ENCODE measurements at regions not wholly inside any gene's neighbourhood (a gene's known extent, or its start where the extent isn't known, plus 50 kb on each side); places are given as distances from the start of the nearest gene placed in this dataset.

DNA sequence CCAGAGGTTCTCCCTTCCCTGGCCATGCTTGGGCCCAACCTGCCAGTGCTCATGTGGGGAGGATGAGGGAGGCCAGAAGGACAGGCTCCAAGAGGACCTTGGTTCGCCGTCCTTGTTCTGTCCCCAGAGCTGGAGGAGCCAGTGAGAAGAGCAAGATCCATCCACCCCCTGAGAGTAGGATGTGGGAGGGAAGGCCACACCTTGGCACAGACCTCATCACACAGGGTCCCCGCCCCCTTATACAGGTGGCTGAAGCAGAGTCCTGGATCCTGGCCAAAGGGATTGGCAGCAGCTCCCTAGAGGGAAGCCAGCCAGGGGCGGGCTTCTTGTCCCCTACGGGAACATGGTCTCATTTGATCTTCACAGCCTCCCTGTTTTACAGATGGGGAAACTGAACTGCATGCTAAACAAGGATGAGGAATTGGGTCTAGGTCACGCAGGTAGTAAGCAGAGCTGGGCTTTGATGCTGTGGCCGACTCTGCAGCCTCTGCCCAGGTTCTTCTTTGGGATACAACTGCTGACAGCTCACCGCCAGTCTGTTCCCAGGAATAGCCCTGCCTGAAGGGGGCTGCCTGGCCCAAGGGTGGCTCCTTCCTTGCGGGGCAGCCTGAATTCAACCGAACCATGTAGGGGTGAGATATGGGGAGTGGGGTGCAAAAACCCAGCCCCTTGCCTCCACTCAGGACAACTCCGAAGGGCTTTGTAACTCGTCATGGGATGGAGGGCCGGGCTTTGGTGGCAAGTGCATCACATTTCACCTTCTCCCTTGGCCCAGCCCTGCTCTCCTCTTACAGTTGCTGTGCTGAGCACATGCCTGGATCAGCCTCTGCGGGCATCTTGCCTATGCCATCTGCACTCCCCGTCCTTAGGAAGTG lies 62.2 kb upstream of the KDM7A start:
- TF ChIP-seq, protein P1, sequence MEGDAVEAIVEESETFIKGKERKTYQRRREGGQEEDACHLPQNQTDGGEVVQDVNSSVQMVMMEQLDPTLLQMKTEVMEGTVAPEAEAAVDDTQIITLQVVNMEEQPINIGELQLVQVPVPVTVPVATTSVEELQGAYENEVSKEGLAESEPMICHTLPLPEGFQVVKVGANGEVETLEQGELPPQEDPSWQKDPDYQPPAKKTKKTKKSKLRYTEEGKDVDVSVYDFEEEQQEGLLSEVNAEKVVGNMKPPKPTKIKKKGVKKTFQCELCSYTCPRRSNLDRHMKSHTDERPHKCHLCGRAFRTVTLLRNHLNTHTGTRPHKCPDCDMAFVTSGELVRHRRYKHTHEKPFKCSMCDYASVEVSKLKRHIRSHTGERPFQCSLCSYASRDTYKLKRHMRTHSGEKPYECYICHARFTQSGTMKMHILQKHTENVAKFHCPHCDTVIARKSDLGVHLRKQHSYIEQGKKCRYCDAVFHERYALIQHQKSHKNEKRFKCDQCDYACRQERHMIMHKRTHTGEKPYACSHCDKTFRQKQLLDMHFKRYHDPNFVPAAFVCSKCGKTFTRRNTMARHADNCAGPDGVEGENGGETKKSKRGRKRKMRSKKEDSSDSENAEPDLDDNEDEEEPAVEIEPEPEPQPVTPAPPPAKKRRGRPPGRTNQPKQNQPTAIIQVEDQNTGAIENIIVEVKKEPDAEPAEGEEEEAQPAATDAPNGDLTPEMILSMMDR (conservative IDR thresholded peaks at IDR 0.05; ENCODE audit: low read depth, low read length) = no peak
- Histone ChIP-seq H3K36me3 (ENCODE audit: insufficient read depth) (no peaks in the 10 kb centered on the region), H3K4me2 (no peak overlapping the region), H4K20me1 (ENCODE audit: insufficient read depth) (no peaks in the 10 kb centered on the region), H3K4me1 (ENCODE audit: low read depth, poor library complexity, severe bottlenecking) (peaks cover 18% of the 10 kb centered on the region), H2AFZ (ENCODE audit: low read depth) (no peak overlapping the region), H3K79me2 (ENCODE audit: insufficient read depth, low read depth) (no peaks in the 10 kb centered on the region), H3K9ac (no peak overlapping the region), H3K27me3 (ENCODE audit: insufficient read depth, low read depth) (peaks cover 46% of the 10 kb centered on the region; the same call in 1 of the 2 replicates), H3K27ac (no peak overlapping the region), H3K4me3 (IDR thresholded peaks at IDR 0.05; ENCODE audit: insufficient read depth, low read depth, low read length) (no peak overlapping the region)

DNA sequence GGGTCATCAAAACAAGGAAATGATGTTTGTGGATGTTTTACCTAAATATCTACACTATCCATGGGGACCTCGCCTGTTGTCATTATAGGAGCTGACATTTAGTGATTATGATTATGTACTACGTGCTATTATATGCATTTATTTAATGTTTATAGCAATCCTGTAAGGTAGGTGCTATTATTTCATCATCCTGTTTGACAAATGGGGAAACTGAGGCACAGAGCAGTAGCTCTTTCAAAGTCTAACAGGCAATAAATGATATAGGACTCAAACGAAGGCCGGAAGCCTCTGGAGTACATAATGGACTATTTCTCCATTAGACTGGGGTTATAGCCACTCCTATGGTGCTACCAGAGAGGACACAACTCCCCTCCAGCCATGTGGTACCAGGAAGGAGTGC lies 60.6 kb upstream of the KDM7A start:
- Histone ChIP-seq H3K4me2 (no peak overlapping the region), H3K4me3 (IDR thresholded peaks at IDR 0.05; ENCODE audit: insufficient read depth, low read depth, low read length) (no peak overlapping the region), H2AFZ (ENCODE audit: low read depth) (no peak overlapping the region), H3K9ac (no peak overlapping the region), H3K27ac (no peak overlapping the region), H3K36me3 (ENCODE audit: insufficient read depth) (no peaks in the 10 kb centered on the region), H4K20me1 (ENCODE audit: insufficient read depth) (no peaks in the 10 kb centered on the region), H3K4me1 (ENCODE audit: low read depth, poor library complexity, severe bottlenecking) (peaks cover 5% of the 10 kb centered on the region), H3K79me2 (ENCODE audit: insufficient read depth, low read depth) (no peaks in the 10 kb centered on the region), H3K27me3 (ENCODE audit: insufficient read depth, low read depth) (peaks cover 44% of the 10 kb centered on the region; the same call in 1 of the 2 replicates)
- TF ChIP-seq, protein P1 (conservative IDR thresholded peaks at IDR 0.05; ENCODE audit: low read depth, low read length) = no peak

DNA sequence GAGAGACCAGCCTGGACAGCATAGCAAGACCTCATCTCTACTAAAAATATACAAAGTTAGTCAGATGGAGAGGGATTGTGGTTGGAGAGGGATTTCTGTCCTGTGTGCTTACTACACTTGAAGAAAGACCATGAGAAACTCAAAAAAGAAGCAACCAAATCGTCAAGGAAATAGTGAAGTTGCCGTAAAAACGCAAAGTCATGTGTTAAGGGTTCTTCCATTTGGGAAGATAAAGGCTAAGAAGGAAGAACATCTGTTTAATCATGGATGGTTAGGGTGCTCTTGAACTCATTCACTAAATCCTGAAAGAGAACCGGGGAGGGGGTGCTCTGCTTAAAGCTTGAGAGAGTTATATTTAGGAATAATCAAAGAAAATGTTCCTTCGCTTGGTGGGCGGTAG lies 59.8 kb upstream of the KDM7A start:
- H3K27ac ChIP-seq = no peak overlapping the region
- no peaks in the 10 kb centered on the region for H3K79me2 ChIP-seq (ENCODE audit: insufficient read depth, low read depth)
- no peak overlapping the region for H3K4me3 ChIP-seq (IDR thresholded peaks at IDR 0.05; ENCODE audit: insufficient read depth, low read depth, low read length)
- H2AFZ ChIP-seq (ENCODE audit: low read depth) = no peak overlapping the region
- no peaks in the 10 kb centered on the region for H4K20me1 ChIP-seq (ENCODE audit: insufficient read depth)
- H3K9ac ChIP-seq = no peak overlapping the region
- peaks cover 46% of the 10 kb centered on the region; the same call in 1 of the 2 replicates for H3K27me3 ChIP-seq (ENCODE audit: insufficient read depth, low read depth)
- TF ChIP-seq, protein P1 (conservative IDR thresholded peaks at IDR 0.05; ENCODE audit: low read depth, low read length) = no peak
- H3K4me2 ChIP-seq = no peak overlapping the region
- H3K36me3 ChIP-seq (ENCODE audit: insufficient read depth) = no peaks in the 10 kb centered on the region
- peaks cover 4% of the 10 kb centered on the region for H3K4me1 ChIP-seq (ENCODE audit: low read depth, poor library complexity, severe bottlenecking)

DNA sequence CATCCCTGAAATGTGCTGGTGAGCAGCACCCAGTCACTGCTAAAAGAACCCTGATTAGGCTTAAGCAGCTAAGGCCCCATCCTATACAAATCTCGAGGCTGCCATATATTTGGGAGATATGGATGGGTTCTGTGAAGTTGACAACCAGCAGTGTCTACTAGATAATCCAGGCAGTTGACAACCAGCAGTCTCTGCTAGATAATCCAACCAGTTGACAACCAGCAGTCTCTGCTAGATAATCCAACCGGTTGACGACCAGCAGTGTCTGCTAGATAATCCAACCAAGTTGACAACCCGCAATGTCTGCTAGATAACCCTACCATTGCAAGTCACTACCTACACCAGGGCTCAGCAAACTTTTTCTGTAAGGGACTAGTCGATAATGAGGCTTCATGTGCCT lies 58.3 kb upstream of the KDM7A start:
- H3K4me1 ChIP-seq (ENCODE audit: low read depth, poor library complexity, severe bottlenecking) = peaks cover 6% of the 10 kb centered on the region
- H3K27ac ChIP-seq = no peak overlapping the region
- no peaks in the 10 kb centered on the region for H4K20me1 ChIP-seq (ENCODE audit: insufficient read depth)

More for the DNA sequence above, 58.3 kb upstream of the KDM7A start:
- H3K79me2 ChIP-seq (ENCODE audit: insufficient read depth, low read depth) = no peaks in the 10 kb centered on the region
- no peaks in the 10 kb centered on the region for H3K36me3 ChIP-seq (ENCODE audit: insufficient read depth)
- TF ChIP-seq, protein P1 (conservative IDR thresholded peaks at IDR 0.05; ENCODE audit: low read depth, low read length) = no peak
- H3K4me3 ChIP-seq (IDR thresholded peaks at IDR 0.05; ENCODE audit: insufficient read depth, low read depth, low read length) = no peak overlapping the region
- no peak overlapping the region for H2AFZ ChIP-seq (ENCODE audit: low read depth)
- no peak overlapping the region for H3K4me2 ChIP-seq
- H3K27me3 ChIP-seq (ENCODE audit: insufficient read depth, low read depth) = peaks cover 35% of the 10 kb centered on the region; the same call in 1 of the 2 replicates
- H3K9ac ChIP-seq = no peak overlapping the region

Measured in KMS-11 (cell line).